ENCODE measurements at regions not wholly inside any gene's neighbourhood (a gene's known extent, or its start where the extent isn't known, plus 50 kb on each side); places are given as distances from the start of the nearest gene placed in this dataset.

- TF ChIP-seq TCF7L2 (IDR thresholded peaks at IDR 0.05; ENCODE audit: low read depth, low read length) (no peak), POLR2AphosphoS5 (IDR thresholded peaks at IDR 0.05; ENCODE audit: low read depth, low read length) (no peak), CTCF (IDR thresholded peaks at IDR 0.05) (no peak), REST (IDR thresholded peaks at IDR 0.05; ENCODE audit: insufficient read depth in 1 of 2, low read depth in 2 of 2, low read length in 1 of 2) (no peak), SIN3A (IDR thresholded peaks at IDR 0.05; ENCODE audit: borderline replicate concordance, insufficient read depth, low read depth, low read length) (no peak)
- no peak for ATAC-seq
- no peak overlapping the region for H3K27ac ChIP-seq (ENCODE audit: low read length)
- in situ Hi-C loops (cut with HindIII; ENCODE audit: low pct_unique_long_range_greater_than_20kb, low sequenced_read_pairs) (no loop called here), intact Hi-C loops (cut with micrococcal nuclease; ENCODE audit: unreplicated experiment) (no loop called here)
- ChIA-PET POLR2A (no interaction called here), CTCF (no interaction called here)
- H3K4me3 ChIP-seq (ENCODE audit: low read depth in 2 of 2, low read length in 2 of 2), result no peak overlapping the region
- H3K4me1 ChIP-seq (ENCODE audit: control insufficient read depth, insufficient read depth, low read length), result no peaks in the 10 kb centered on the region
- no TSS peak for BruUV-seq (replicated peaks)
- no peaks in the 10 kb centered on the region for H3K9me3 ChIP-seq (ENCODE audit: control insufficient read depth, insufficient read depth, low read depth, low read length)
- no peak for DNase-seq (ENCODE audit: low read depth, low spot score)
- no peaks in the 10 kb centered on the region for H3K27me3 ChIP-seq (ENCODE audit: control insufficient read depth, insufficient read depth, low read length)
- no peaks in the 10 kb centered on the region for H3K36me3 ChIP-seq (ENCODE audit: control insufficient read depth, insufficient read depth, low read length)
Measured at GRCh38 chr20:11047559-11047958, 373.8 kb upstream of the JAG1 start.

GRCh38 chr20:11048739-11049138, 374.9 kb upstream of the JAG1 start:
- no peak for ATAC-seq
- H3K4me1 ChIP-seq (ENCODE audit: control insufficient read depth, insufficient read depth, low read length), result no peaks in the 10 kb centered on the region
- intact Hi-C loops (cut with micrococcal nuclease; ENCODE audit: unreplicated experiment), result no loop called here
- ChIA-PET CTCF (no interaction called here), POLR2A (no interaction called here)
- H3K4me3 ChIP-seq (ENCODE audit: low read depth in 2 of 2, low read length in 2 of 2), result no peak overlapping the region
- no peak for TF ChIP-seq POLR2AphosphoS5 (IDR thresholded peaks at IDR 0.05; ENCODE audit: low read depth, low read length)
- TF ChIP-seq SIN3A (IDR thresholded peaks at IDR 0.05; ENCODE audit: borderline replicate concordance, insufficient read depth, low read depth, low read length), result no peak
- H3K9me3 ChIP-seq (ENCODE audit: control insufficient read depth, insufficient read depth, low read depth, low read length), result no peaks in the 10 kb centered on the region
- H3K36me3 ChIP-seq (ENCODE audit: control insufficient read depth, insufficient read depth, low read length), result no peaks in the 10 kb centered on the region
- no TSS peak for BruUV-seq (replicated peaks)
- no peaks in the 10 kb centered on the region for H3K27me3 ChIP-seq (ENCODE audit: control insufficient read depth, insufficient read depth, low read length)
- no peak overlapping the region for H3K27ac ChIP-seq (ENCODE audit: low read length)
- in situ Hi-C loops (cut with HindIII; ENCODE audit: low pct_unique_long_range_greater_than_20kb, low sequenced_read_pairs), result no loop called here
- DNase-seq (ENCODE audit: low read depth, low spot score), result no peak

GRCh38 chr20:11050350-11050749, 376.6 kb upstream of the JAG1 start:
- in situ Hi-C loops (cut with HindIII; ENCODE audit: low pct_unique_long_range_greater_than_20kb, low sequenced_read_pairs), result no loop called here
- no peak for TF ChIP-seq CTCF (IDR thresholded peaks at IDR 0.05)
- no peak for TF ChIP-seq SIN3A (IDR thresholded peaks at IDR 0.05; ENCODE audit: borderline replicate concordance, insufficient read depth, low read depth, low read length)
- no peak for TF ChIP-seq TCF7L2 (IDR thresholded peaks at IDR 0.05; ENCODE audit: low read depth, low read length)
- no peak for TF ChIP-seq POLR2AphosphoS5 (IDR thresholded peaks at IDR 0.05; ENCODE audit: low read depth, low read length)
- TF ChIP-seq REST (IDR thresholded peaks at IDR 0.05; ENCODE audit: insufficient read depth in 1 of 2, low read depth in 2 of 2, low read length in 1 of 2), result no peak
- no peak for DNase-seq (ENCODE audit: low read depth, low spot score)

More at GRCh38 chr20:11050350-11050749, 376.6 kb upstream of the JAG1 start:
- ChIA-PET CTCF (no interaction called here), POLR2A (no interaction called here)
- Histone ChIP-seq H3K9me3 (ENCODE audit: control insufficient read depth, insufficient read depth, low read depth, low read length) (no peaks in the 10 kb centered on the region), H3K4me1 (ENCODE audit: control insufficient read depth, insufficient read depth, low read length) (no peaks in the 10 kb centered on the region), H3K36me3 (ENCODE audit: control insufficient read depth, insufficient read depth, low read length) (no peaks in the 10 kb centered on the region), H3K4me3 (ENCODE audit: low read depth in 2 of 2, low read length in 2 of 2) (no peak overlapping the region), H3K27ac (ENCODE audit: low read length) (no peak overlapping the region), H3K27me3 (ENCODE audit: control insufficient read depth, insufficient read depth, low read length) (no peaks in the 10 kb centered on the region)
- BruUV-seq (replicated peaks), result no TSS peak
- no peak for ATAC-seq
- intact Hi-C loops (cut with micrococcal nuclease; ENCODE audit: unreplicated experiment), result no loop called here

Measured in Panc1 (cell line).